D721Med (cell line): ENCODE measurements at regions not wholly inside any gene's neighbourhood (a gene's known extent, or its start where the extent isn't known, plus 50 kb on each side); places are given as distances from the start of the nearest gene placed in this dataset.

ENCODE experiments used
- DNase-seq: peaks from one replicate; pipeline ENCODE4 v3.0.0; 2011; ENCODE audit warnings: low spot score; ENCODE audit not compliant: insufficient read length
- FAIRE-seq: peaks from 2 replicates; lab custom pipeline; 2011; peaks lifted over from hg19 to GRCh38; lab: Jason Lieb, UNC
- CTCF ChIP-seq: IDR thresholded peaks from 2 replicates; pipeline ENCODE4 v1.5.1; 2012; ENCODE audit warnings: mild to moderate bottlenecking, control low read depth; ENCODE audit not compliant: insufficient read depth; ENCODE audit errors: missing control alignments

DNA sequence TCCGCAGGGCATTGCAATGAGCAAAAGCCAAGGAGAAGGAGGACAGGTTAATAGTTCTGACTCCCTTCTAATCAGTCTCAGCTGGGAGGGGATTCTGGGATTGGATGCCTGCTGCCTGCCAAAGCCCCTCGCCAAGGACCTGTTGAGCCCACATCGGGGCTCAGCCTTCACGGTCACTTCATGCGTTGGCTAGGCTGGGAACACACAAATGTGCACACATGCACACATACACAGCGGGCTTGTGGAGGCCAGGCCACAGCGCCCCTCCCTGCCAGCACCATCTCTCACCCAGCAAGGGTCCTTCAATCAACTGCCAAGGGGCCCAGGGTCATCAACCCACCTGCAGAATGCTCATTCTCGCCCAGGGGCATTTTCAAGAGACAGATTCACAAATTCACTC is 113.9 kb downstream of the C5orf15 start:
- no peak for TF ChIP-seq CTCF
- FAIRE-seq (no peak), DNase-seq (no peak)

DNA sequence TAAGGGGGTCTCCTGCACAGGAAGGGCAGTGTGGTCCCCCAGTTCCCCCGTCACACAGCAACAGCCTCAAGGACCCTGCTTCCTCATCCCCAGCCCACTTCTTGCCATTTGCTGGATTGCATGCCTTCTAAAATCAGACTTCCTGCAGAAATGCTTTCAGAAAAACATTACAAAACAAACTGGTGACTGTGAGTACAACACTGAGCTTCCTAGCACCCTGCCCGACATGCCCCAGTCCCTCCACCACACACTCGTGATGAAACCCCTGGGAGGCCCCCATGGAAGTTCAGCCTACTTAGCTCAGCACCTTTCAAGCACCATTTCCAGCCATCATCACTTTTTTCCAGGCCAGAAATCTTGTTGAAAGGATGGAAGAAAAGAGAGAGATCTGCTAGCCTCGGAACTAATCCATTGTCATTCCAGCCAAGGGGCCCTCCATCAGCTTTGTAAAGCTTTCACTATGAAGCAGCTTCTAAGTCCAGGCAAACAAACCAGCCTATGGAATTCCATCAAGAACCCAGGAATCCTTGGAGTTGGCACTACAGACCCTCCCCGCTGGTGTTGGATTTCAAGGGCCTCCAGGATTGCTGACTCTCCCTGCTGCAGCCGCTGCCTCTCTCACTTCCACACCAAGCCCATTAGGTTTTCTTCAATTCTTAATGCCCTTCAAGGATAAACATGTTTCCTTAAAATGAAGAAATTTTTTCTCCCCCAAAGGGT is 114.6 kb downstream of the C5orf15 start:
- DNase-seq (no peak), FAIRE-seq (no peak)
- TF ChIP-seq CTCF, result no peak

GRCh38 chr5:133851521-133851920 is 116.9 kb downstream of the C5orf15 start:
- DNase-seq (no peak), FAIRE-seq (no peak)
- no peak for TF ChIP-seq CTCF

DNA sequence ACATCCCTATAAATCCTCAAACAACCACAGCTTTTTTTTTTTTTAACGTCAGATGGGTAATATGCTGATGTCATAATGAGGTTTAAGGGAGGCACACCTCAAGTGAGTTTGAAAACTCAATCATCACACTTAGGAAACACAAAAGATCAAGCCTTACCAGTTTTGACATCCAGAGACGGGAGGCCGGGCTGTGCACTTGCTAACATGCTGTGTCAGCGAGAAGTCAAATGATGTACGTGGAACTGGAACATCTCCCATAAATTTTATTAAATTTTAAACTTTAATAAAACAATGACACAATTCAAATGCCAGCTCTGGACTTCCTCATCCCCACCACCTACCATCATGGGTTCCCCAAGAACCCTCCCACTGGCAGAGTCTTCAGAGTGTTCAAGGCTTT is 117.6 kb downstream of the C5orf15 start:
- DNase-seq (no peak), FAIRE-seq (no peak)
- TF ChIP-seq CTCF, result no peak

GRCh38 chr5:133849116-133849515 is 119.3 kb downstream of the C5orf15 start:
- FAIRE-seq, result no peak
- no peak for DNase-seq
- TF ChIP-seq CTCF, result no peak

GRCh38 chr5:133848341-133848811 is 120.0 kb downstream of the C5orf15 start:
- FAIRE-seq, result no peak
- no peak for TF ChIP-seq CTCF
- no peak for DNase-seq

DNA sequence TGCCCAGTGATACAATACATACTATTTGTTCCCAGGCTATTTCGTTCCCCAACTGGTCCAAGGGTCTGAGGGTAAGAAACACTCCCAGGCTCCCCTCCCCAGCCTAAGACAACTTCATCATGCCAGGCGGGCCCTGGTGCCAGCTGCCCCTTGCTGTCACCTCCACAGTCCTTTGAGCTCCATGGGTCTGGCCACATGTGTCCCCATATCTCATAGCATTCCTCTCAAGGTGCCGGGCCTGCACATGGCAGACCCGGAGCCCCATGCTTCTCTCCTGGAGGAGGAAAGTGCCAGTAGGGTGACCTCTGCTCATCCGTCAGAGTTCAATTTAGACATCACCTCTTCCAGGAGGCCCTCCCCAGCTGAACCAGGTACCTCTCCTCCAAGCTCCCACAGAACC is 120.5 kb downstream of the C5orf15 start:
- FAIRE-seq (no peak), DNase-seq (no peak)
- no peak for TF ChIP-seq CTCF
